K562 (cell line): ENCODE measurements at regions not wholly inside any gene's neighbourhood (a gene's known extent, or its start where the extent isn't known, plus 50 kb on each side); places are given as distances from the start of the nearest gene placed in this dataset.

ENCODE experiments used
- ATAC-seq: fragments of 200-7000 bp; cut with Tn5 transposase; 3 replicates; pipeline ENCODE4 v1.9.1; 2020; ENCODE audit warnings: moderate library complexity
- BruUV-seq: library from RNA; stranded (reverse); fragments of 400-500 nt; replicated peaks from 2 replicates; lab custom pipeline; 2021; lab: Mats Ljungman, UMichigan
- CTCF ChIA-PET: fragments of 300-600 bp; formaldehyde crosslinking; extraction: SDS; loops from one replicate; lab custom pipeline; 2021; ENCODE audit warnings: low intra/inter-chr PET ratio; lab: Yijun Ruan, JAX
- POLR2A ChIA-PET: fragments of 300-600, 350-650 bp; sonication (Branson Sonifier 250); formaldehyde crosslinking; extraction: SDS; loops from one replicate; lab custom pipeline; 2021; ENCODE audit warnings: antibody characterized with exemption, inconsistent platforms; lab: Yijun Ruan, JAX
- DNase-seq, 4 experiments: peaks; one replicate each; pipeline versions ENCODE4 v3.0.0 to v3.0.0-alpha.2; 2011 to 2018; ENCODE audit warnings: low spot score in 3 of 4, mixed read lengths in 3 of 4; ENCODE audit errors: extremely low read depth in 1 of 4
- FAIRE-seq: peaks from 2 replicates; lab custom pipeline; 2011; peaks lifted over from hg19 to GRCh38; lab: Jason Lieb, UNC
- H2AFZ ChIP-seq: 2 replicates; pipeline ENCODE4 v1.6.0; 2011; ENCODE audit warnings: low read depth, low read length, control low read depth, inconsistent platforms
- H3K27ac ChIP-seq: fragments of 200-600 bp; 3 replicates; pipeline ENCODE4 v1.8.0; 2011; ENCODE audit warnings: low read depth, mild to moderate bottlenecking, control low read depth, inconsistent platforms, low read length, moderate library complexity, mixed read lengths; ENCODE audit errors: extremely low read depth
- H3K27me3 ChIP-seq, 2 experiments: fragments of 300-600 bp in 1 of 2; 2 replicates in 1 of 2; 3 replicates in 1 of 2; pipeline versions ENCODE4 v1.6.0 to v1.8.0; 2011; ENCODE audit warnings: inconsistent platforms in 2 of 2, low read length in 2 of 2, mild to moderate bottlenecking in 1 of 2, mixed read lengths in 1 of 2, moderate library complexity in 1 of 2; ENCODE audit not compliant: control insufficient read depth in 2 of 2, insufficient read depth in 2 of 2
- H3K36me3 ChIP-seq: fragments of 300-600 bp; 3 replicates; pipeline ENCODE4 v1.8.0; 2011; ENCODE audit warnings: mild to moderate bottlenecking, low read length, inconsistent platforms; ENCODE audit not compliant: control insufficient read depth, insufficient read depth
- H3K4me1 ChIP-seq, 2 experiments: fragments of 200-600 bp in 1 of 2; replicated peaks in 1 of 2; 2 replicates in 1 of 2; 3 replicates in 1 of 2; pipeline versions ENCODE4 v1.5.1 to v1.8.0; 2011; ENCODE audit warnings: inconsistent platforms in 2 of 2, low read length in 2 of 2, mild to moderate bottlenecking in 1 of 2, mixed read lengths in 1 of 2, moderate library complexity in 1 of 2; ENCODE audit not compliant: control insufficient read depth in 2 of 2, insufficient read depth in 2 of 2
- H3K4me2 ChIP-seq: 2 replicates; pipeline ENCODE4 v1.6.1; 2011; ENCODE audit warnings: low read length, control low read depth, inconsistent platforms, mixed read lengths; ENCODE audit not compliant: insufficient read depth
- H3K4me3 ChIP-seq: fragments of 200-600 bp; sonication (generic), shearing (Covaris generic); 2 replicates; pipeline ENCODE4 v1.5.1; 2016; ENCODE audit warnings: control low read depth, inconsistent platforms
- H3K79me2 ChIP-seq: fragments of 200-600 bp; 3 replicates; pipeline ENCODE4 v1.8.0; 2011; ENCODE audit warnings: low read length, inconsistent platforms; ENCODE audit not compliant: control insufficient read depth, insufficient read depth
- H3K9ac ChIP-seq, 2 experiments: 2 replicates each; pipeline versions ENCODE4 v1.6.0 to v1.6.1; 2011; ENCODE audit warnings: low read depth in 2 of 2, low read length in 2 of 2, control low read depth in 1 of 2, inconsistent platforms in 1 of 2, mild to moderate bottlenecking in 1 of 2, mixed read lengths in 1 of 2; ENCODE audit not compliant: insufficient read depth in 1 of 2
- H3K9me1 ChIP-seq: one replicate; pipeline ENCODE4 v1.6.0; 2011; ENCODE audit warnings: inconsistent platforms, mild to moderate bottlenecking, low read length, moderate library complexity; ENCODE audit not compliant: control insufficient read depth, insufficient read depth
- H3K9me3 ChIP-seq: replicated peaks from 2 replicates; pipeline ENCODE4 v1.5.1; 2011; ENCODE audit warnings: low read depth, low read length, inconsistent platforms; ENCODE audit not compliant: control insufficient read depth, insufficient read depth
- H4K20me1 ChIP-seq: replicated peaks from 2 replicates; pipeline ENCODE4 v1.6.1; 2011; ENCODE audit warnings: low read length, inconsistent platforms, mixed read lengths; ENCODE audit not compliant: control insufficient read depth, insufficient read depth
- CBX2 ChIP-seq: fragments of 200-600 bp; sonication (generic); IDR thresholded peaks from one replicate; pipeline ENCODE4 v1.6.1; 2012; ENCODE audit warnings: mild to moderate bottlenecking, low read length, inconsistent platforms; ENCODE audit not compliant: insufficient read depth, poor library complexity, severe bottlenecking
- DPF2 ChIP-seq: fragments of 450-650 bp; IDR thresholded peaks from 2 replicates; pipeline ENCODE4 v1.6.1; 2016
- HDAC3 ChIP-seq: fragments of 450-650 bp; IDR thresholded peaks from 2 replicates; pipeline ENCODE4 v1.6.1; 2018; ENCODE audit warnings: borderline replicate concordance, mild to moderate bottlenecking, moderate library complexity; ENCODE audit not compliant: partially characterized antibody
- HINFP ChIP-seq: fragments of 450-650 bp; conservative IDR thresholded peaks from 2 replicates; pipeline ENCODE4 v1.6.1; 2016; ENCODE audit warnings: missing genetic modification characterization, low read depth, mild to moderate bottlenecking, control low read depth, missing compliant biosample characterization
- MLLT1 ChIP-seq, 2 experiments: fragments of 450-650 bp; IDR thresholded peaks; 2 replicates each; pipeline ENCODE4 v1.6.1; 2016
- NCOA2 ChIP-seq, 2 experiments: fragments of 450-650 bp; IDR thresholded peaks; 2 replicates each; pipeline ENCODE4 v1.6.1; 2018; ENCODE audit warnings: mild to moderate bottlenecking in 2 of 2, moderate library complexity in 1 of 2; ENCODE audit not compliant: partially characterized antibody in 2 of 2
- PCBP2 ChIP-seq: fragments of 200-400 bp; formaldehyde crosslinking; IDR thresholded peaks from 2 replicates; pipeline ENCODE4 v1.6.1; 2018; ENCODE audit warnings: low read length, low read depth, mild to moderate bottlenecking, moderate library complexity; ENCODE audit not compliant: poor library complexity, severe bottlenecking
- RAD21 ChIP-seq, 2 experiments: fragments of 250-450 bp in 1 of 2; fragments of 450-650 bp in 1 of 2; sonication (Bioruptor Pico) in 1 of 2; formaldehyde crosslinking in 1 of 2; IDR thresholded peaks in 1 of 2; conservative IDR thresholded peaks in 1 of 2; 2 replicates each; pipeline versions ENCODE4 v1.4.0 to v1.8.0; 2020 to 2022; ENCODE audit warnings: mild to moderate bottlenecking in 2 of 2, moderate library complexity in 1 of 2
- RBM15 ChIP-seq: fragments of 200-400 bp; formaldehyde crosslinking; IDR thresholded peaks from 2 replicates; pipeline ENCODE4 v1.6.1; 2018; ENCODE audit warnings: mild to moderate bottlenecking, low read length, moderate library complexity; ENCODE audit not compliant: insufficient read depth
- SMARCC2 ChIP-seq: fragments of 450-650 bp; IDR thresholded peaks from 2 replicates; pipeline ENCODE4 v1.6.1; 2017; ENCODE audit warnings: antibody characterized with exemption, moderate library complexity, mild to moderate bottlenecking, low read depth
- ZNF121 ChIP-seq: sonication (generic); formaldehyde crosslinking; conservative IDR thresholded peaks from 2 replicates; pipeline ENCODE4 v1.8.0; 2022; ENCODE audit warnings: missing genetic modification reagents
- WGBS: fragments of 100-300 bp; shearing (Covaris generic); methylation state at CpG from one replicate; pipeline ENCODE4 v1.1.6; 2016; ENCODE audit warnings: low coverage, mixed read lengths; ENCODE audit not compliant: insufficient coverage; ENCODE audit errors: missing lambda C conversion rate; 5-methylcytosine and 5-hydroxymethylcytosine counted together
- in situ Hi-C: fragments of 300-500 bp; cut with MboI; formaldehyde crosslinking; loops from 4 replicates; pipeline ENCODE4 v1.15.0; 2018; ENCODE audit warnings: inconsistent platforms, mixed read lengths
- intact Hi-C: fragments of 100-400 bp; cut with micrococcal nuclease; formaldehyde crosslinking; loops from 2 replicates; pipeline ENCODE4 v1.14.2; 2022
- TF ChIP-seq, protein P1 (sequence below): sonication (generic); formaldehyde crosslinking; IDR thresholded peaks from 2 replicates; pipeline ENCODE4 v1.8.0; 2022; ENCODE audit warnings: mild to moderate bottlenecking, low read depth, missing genetic modification reagents

DNA sequence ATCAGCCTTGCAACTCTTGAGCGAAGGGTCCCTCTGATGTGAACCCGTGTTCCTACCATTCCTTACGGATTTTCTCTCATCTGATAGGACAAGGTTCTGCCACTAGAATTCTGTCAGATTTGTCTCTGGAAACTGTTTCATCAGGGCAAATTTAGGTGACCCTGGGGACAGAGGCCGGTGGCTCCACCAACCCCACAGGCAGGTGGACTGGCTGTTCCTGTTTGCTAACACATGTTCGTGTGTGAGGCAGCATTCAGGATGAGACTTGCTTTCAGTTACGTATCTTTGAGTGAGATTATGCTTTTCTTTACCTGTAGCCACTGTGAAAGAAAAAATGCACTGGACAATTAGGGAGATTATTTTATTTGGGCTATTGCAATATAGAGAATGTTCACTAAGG is 449.9 kb downstream of the INHBA start (continued):
- TF ChIP-seq DPF2 (no peak), HINFP (no peak), PCBP2 (no peak), CBX2 (no peak), SMARCC2 (no peak), ZNF121 (CRISPR knock-in tag) (no peak), NCOA2 (IDR thresholded peaks at IDR 0.05; ENCODE audit: partially characterized antibody in 2 of 2) (no peak)
- TF ChIP-seq, protein P1, sequence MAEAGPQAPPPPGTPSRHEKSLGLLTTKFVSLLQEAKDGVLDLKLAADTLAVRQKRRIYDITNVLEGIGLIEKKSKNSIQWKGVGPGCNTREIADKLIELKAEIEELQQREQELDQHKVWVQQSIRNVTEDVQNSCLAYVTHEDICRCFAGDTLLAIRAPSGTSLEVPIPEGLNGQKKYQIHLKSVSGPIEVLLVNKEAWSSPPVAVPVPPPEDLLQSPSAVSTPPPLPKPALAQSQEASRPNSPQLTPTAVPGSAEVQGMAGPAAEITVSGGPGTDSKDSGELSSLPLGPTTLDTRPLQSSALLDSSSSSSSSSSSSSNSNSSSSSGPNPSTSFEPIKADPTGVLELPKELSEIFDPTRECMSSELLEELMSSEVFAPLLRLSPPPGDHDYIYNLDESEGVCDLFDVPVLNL, result no peak

- Histone ChIP-seq H3K4me2 (no peak overlapping the region), H3K27me3 (no peaks in the 10 kb centered on the region), H3K9me3 (no peaks in the 10 kb centered on the region), H4K20me1 (no peaks in the 10 kb centered on the region), H3K27ac (no peak overlapping the region), H3K36me3 (no peaks in the 10 kb centered on the region), H2AFZ (no peak overlapping the region), H3K9me1 (no peaks in the 10 kb centered on the region), H3K79me2 (no peaks in the 10 kb centered on the region), H3K4me1 (no peaks in the 10 kb centered on the region), H3K4me3 (no peak overlapping the region), H3K9ac (no peak overlapping the region)
- no peak for FAIRE-seq
- BruUV-seq, result no TSS peak
- ChIA-PET CTCF (no interaction called here), POLR2A (no interaction called here)
- no peak for DNase-seq
- intact Hi-C loops, result no loop called here
- in situ Hi-C loops, result loop anchor here (10.0 kb wide), 1 partner anchor 748 kb away; no protein-coding TSS in a partner anchor
- TF ChIP-seq RAD21 (CRISPR knock-in tag; conservative IDR thresholded peaks at IDR 0.05 in 1 of 2, IDR thresholded peaks at IDR 0.05 in 1 of 2) (no peak), HDAC3 (no peak), MLLT1 (IDR thresholded peaks at IDR 0.05) (no peak), RBM15 (no peak)
- 0% methylated on average over 1 of the region's 1 CpG for WGBS
- ATAC-seq, result no peak
These were observed 450.3 kb downstream of the INHBA start for GRCh38 chr7:41252551-41252950.
